PC-9 (cell line): ENCODE measurements at regions not wholly inside any gene's neighbourhood (a gene's known extent, or its start where the extent isn't known, plus 50 kb on each side); places are given as distances from the start of the nearest gene placed in this dataset.

ENCODE experiments used
- BruUV-seq: library from RNA; stranded (reverse); fragments of 400-500 nt; replicated peaks from 2 replicates; lab custom pipeline; 2021; lab: Mats Ljungman, UMichigan
- CTCF ChIA-PET: fragments of 300-600 bp; sonication (Branson Sonifier 250); formaldehyde crosslinking; loops from one replicate; lab custom pipeline; 2022; ENCODE audit warnings: antibody characterized with exemption; lab: Charles Lee
- POLR2A ChIA-PET: fragments of 300-600 bp; sonication (Branson Sonifier 250); formaldehyde crosslinking; loops from one replicate; lab custom pipeline; 2022; ENCODE audit warnings: antibody characterized with exemption; ENCODE audit not compliant: unreplicated experiment; lab: Charles Lee
- DNase-seq, 2 experiments: peaks; one replicate each; pipeline versions ENCODE4 v3.0.0 to v3.0.0-alpha.2; 2015 to 2022; ENCODE audit warnings: mixed read lengths in 1 of 2
- H2AFZ ChIP-seq: fragments of 200-600 bp; sonication (generic); 2 replicates; pipeline ENCODE4 v1.8.1; 2017; ENCODE audit warnings: antibody characterized with exemption
- H3F3A ChIP-seq: fragments of 200-600 bp; sonication (generic); 2 replicates; pipeline ENCODE4 v1.8.1; 2017; ENCODE audit warnings: antibody characterized with exemption, mild to moderate bottlenecking, low read depth; ENCODE audit not compliant: insufficient read depth
- H3K27ac ChIP-seq: fragments of 200-600 bp; sonication (generic); 2 replicates; pipeline ENCODE4 v1.6.1; 2016; ENCODE audit warnings: mixed run types
- H3K27me3 ChIP-seq: fragments of 200-600 bp; sonication (generic); 2 replicates; pipeline ENCODE4 v1.6.1; 2016; ENCODE audit warnings: low read depth, mixed run types; ENCODE audit not compliant: insufficient read depth
- H3K36me3 ChIP-seq: fragments of 200-600 bp; sonication (generic); 2 replicates; pipeline ENCODE4 v1.6.1; 2016; ENCODE audit warnings: low read depth, mixed run types
- H3K4me1 ChIP-seq: fragments of 200-600 bp; sonication (generic); replicated peaks from 2 replicates; pipeline ENCODE4 v1.6.1; 2016; ENCODE audit warnings: mixed run types; ENCODE audit not compliant: insufficient read depth
- H3K4me2 ChIP-seq: fragments of 200-600 bp; sonication (generic); 2 replicates; pipeline ENCODE4 v1.6.1; 2017; ENCODE audit warnings: mixed run types
- H3K4me3 ChIP-seq: fragments of 200-600 bp; sonication (generic); 2 replicates; pipeline ENCODE4 v1.6.1; 2016; ENCODE audit warnings: mixed run types
- H3K79me2 ChIP-seq: fragments of 200-600 bp; sonication (generic); 2 replicates; pipeline ENCODE4 v1.6.1; 2017; ENCODE audit warnings: low read depth, mixed run types
- H3K9me2 ChIP-seq: fragments of 200-600 bp; sonication (generic); 2 replicates; pipeline ENCODE4 v1.8.1; 2017; ENCODE audit warnings: mild to moderate bottlenecking; ENCODE audit not compliant: insufficient read depth
- H3K9me3 ChIP-seq: fragments of 200-600 bp; sonication (generic); 2 replicates; pipeline ENCODE4 v1.8.1; 2016; ENCODE audit warnings: low read depth; ENCODE audit not compliant: insufficient read depth
- H4K20me1 ChIP-seq: fragments of 200-600 bp; sonication (generic); 2 replicates; pipeline ENCODE4 v1.8.1; 2017; ENCODE audit not compliant: insufficient read depth
- EZH2 ChIP-seq: fragments of 200-600 bp; sonication (generic); IDR thresholded peaks from 2 replicates; pipeline ENCODE4 v1.8.0; 2017; ENCODE audit warnings: antibody characterized with exemption, low read depth
- intact Hi-C: fragments of 100-400 bp; cut with micrococcal nuclease; formaldehyde crosslinking; loops from one replicate; pipeline ENCODE4 v1.10.0; 2022; ENCODE audit not compliant: unreplicated experiment
- TF ChIP-seq, protein P1 (sequence below): fragments of 200-600 bp; sonication (generic); conservative IDR thresholded peaks from 2 replicates; pipeline ENCODE4 v1.6.1; 2017; ENCODE audit warnings: mixed run types, antibody characterized with exemption, mild to moderate bottlenecking, moderate library complexity

DNA sequence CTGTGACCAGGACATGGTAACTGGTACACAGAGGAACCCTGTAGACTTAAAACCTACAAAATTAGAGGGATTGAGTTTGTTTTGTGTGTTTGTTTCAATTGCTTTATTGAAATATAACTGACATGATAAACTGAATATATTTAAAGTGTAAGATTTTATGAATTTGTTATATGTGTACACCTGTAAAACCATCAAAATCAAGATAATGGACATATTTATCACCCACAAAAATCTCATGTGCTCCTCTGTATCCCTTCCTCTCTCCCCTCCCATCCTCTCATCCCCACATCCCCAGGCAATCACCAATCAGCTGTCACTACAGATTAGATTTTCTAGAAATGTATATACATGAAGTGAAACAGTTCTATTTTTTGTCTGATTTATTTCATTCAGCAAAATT, 565.5 kb downstream of the NOVA1 start:
- Histone ChIP-seq H4K20me1 (no peaks in the 10 kb centered on the region), H3K9me3 (no peaks in the 10 kb centered on the region), H3K4me1 (no peaks in the 10 kb centered on the region), H3K27ac (no peak overlapping the region), H3F3A (no peaks in the 10 kb centered on the region), H2AFZ (no peak overlapping the region), H3K9me2 (no peaks in the 10 kb centered on the region), H3K36me3 (no peaks in the 10 kb centered on the region), H3K4me3 (no peak overlapping the region), H3K4me2 (no peak overlapping the region), H3K79me2 (no peaks in the 10 kb centered on the region), H3K27me3 (no peaks in the 10 kb centered on the region)
- TF ChIP-seq, protein P1, sequence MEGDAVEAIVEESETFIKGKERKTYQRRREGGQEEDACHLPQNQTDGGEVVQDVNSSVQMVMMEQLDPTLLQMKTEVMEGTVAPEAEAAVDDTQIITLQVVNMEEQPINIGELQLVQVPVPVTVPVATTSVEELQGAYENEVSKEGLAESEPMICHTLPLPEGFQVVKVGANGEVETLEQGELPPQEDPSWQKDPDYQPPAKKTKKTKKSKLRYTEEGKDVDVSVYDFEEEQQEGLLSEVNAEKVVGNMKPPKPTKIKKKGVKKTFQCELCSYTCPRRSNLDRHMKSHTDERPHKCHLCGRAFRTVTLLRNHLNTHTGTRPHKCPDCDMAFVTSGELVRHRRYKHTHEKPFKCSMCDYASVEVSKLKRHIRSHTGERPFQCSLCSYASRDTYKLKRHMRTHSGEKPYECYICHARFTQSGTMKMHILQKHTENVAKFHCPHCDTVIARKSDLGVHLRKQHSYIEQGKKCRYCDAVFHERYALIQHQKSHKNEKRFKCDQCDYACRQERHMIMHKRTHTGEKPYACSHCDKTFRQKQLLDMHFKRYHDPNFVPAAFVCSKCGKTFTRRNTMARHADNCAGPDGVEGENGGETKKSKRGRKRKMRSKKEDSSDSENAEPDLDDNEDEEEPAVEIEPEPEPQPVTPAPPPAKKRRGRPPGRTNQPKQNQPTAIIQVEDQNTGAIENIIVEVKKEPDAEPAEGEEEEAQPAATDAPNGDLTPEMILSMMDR, result no peak
- no peak for TF ChIP-seq EZH2
- intact Hi-C loops, result no loop called here
- no peak for DNase-seq
- BruUV-seq, result no TSS peak
- ChIA-PET CTCF (no interaction called here), POLR2A (no interaction called here)

DNA sequence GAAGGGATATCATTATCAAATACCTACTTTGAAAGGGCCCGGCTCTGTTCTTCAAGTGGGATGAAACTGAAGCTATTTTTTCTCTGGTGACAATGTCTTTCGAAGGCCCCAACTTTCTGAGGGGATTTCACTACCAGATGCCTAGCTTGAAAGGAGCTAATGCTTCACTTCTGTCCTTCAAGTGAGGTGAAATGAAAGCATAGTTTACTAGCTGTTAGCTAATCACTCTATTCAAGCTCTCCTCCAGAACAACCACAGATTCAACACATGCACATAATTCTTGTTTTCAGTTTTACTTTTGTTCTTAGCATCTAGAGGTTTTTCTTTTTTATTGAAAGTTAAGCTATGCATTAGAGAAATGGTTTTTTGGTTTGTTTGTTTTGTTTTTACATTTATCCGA, 571.4 kb downstream of the NOVA1 start:
- Histone ChIP-seq H3K27me3 (no peaks in the 10 kb centered on the region), H3K9me3 (no peaks in the 10 kb centered on the region), H3K9me2 (no peaks in the 10 kb centered on the region), H2AFZ (no peak overlapping the region), H3K27ac (no peak overlapping the region), H3F3A (no peaks in the 10 kb centered on the region), H3K79me2 (no peaks in the 10 kb centered on the region), H3K4me1 (no peaks in the 10 kb centered on the region), H4K20me1 (no peaks in the 10 kb centered on the region), H3K4me3 (no peak overlapping the region), H3K36me3 (no peaks in the 10 kb centered on the region), H3K4me2 (no peak overlapping the region)
- no peak for DNase-seq
- no peak for TF ChIP-seq EZH2
- TF ChIP-seq, protein P1, result no peak
- no TSS peak for BruUV-seq
- intact Hi-C loops, result no loop called here
- ChIA-PET POLR2A (no interaction called here), CTCF (no interaction called here)

DNA sequence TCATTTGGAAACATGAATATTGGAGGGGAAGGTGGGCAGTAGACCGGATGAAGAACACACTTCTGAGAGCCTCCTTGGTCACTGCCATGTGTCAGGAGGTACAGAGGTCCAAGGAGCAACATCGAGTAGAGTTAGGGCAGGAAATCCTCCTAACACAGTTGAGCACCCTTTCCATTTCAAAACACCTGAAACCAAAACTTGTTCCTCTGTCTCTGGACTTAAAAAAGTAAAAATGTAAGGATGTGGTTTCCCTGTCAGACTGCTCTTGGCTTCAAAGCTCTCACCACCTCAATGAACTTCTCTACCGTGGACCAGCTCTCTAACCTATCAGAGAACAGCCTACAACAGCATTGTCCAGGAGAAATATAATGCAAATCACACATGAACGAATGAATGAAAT, 573.9 kb downstream of the NOVA1 start:
- H3K79me2 ChIP-seq, result no peaks in the 10 kb centered on the region
- no TSS peak for BruUV-seq
- H3K4me2 ChIP-seq, result no peak overlapping the region
- H3K9me2 ChIP-seq, result no peaks in the 10 kb centered on the region
- intact Hi-C loops, result no loop called here
- no peaks in the 10 kb centered on the region for H4K20me1 ChIP-seq
- TF ChIP-seq, protein P1, result no peak
- no peak for TF ChIP-seq EZH2
- H3K27ac ChIP-seq, result no peak overlapping the region
- DNase-seq, result no peak
- CTCF ChIA-PET, result no interaction called here
- H3K4me1 ChIP-seq, result no peaks in the 10 kb centered on the region
- no peaks in the 10 kb centered on the region for H3K27me3 ChIP-seq
- H3K4me3 ChIP-seq, result no peak overlapping the region
- H3K9me3 ChIP-seq, result no peaks in the 10 kb centered on the region
- POLR2A ChIA-PET, result no interaction called here
- no peaks in the 10 kb centered on the region for H3F3A ChIP-seq
- no peak overlapping the region for H2AFZ ChIP-seq
- H3K36me3 ChIP-seq, result no peaks in the 10 kb centered on the region
